ENCODE measurements at regions not wholly inside any gene's neighbourhood (a gene's known extent, or its start where the extent isn't known, plus 50 kb on each side); places are given as distances from the start of the nearest gene placed in this dataset.

DNA sequence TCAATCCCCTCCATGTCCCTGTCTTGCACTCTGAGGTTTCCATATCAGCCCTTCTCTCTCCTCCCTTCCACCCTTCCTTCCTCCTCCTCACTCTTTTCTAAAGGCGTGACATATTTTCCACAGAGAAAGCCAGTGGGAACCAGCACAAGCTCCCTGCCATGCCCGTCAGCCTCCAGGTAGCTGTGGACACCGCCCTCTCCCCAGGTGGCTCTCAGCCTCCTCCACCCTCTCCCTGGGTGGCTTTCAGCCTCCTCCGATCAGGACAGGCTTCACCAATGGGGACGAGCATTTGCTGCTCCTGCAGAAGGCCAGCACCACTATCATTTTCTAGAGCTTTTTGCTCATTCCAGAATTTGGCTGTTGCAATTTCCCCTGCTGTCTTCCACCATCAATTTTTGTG lies 236.6 kb downstream of the GADD45G start:
- Histone ChIP-seq H3K4me1 (ENCODE audit: insufficient read depth) (peaks cover 28% of the 10 kb centered on the region), H3K27ac (ENCODE audit: low read depth) (no peak overlapping the region), H3K27me3 (ENCODE audit: insufficient read depth) (no peaks in the 10 kb centered on the region), H3K36me3 (ENCODE audit: insufficient read depth) (no peaks in the 10 kb centered on the region), H3F3A (replicated peaks; ENCODE audit: low read depth) (no peaks in the 10 kb centered on the region), H2AFZ (no peak overlapping the region), H3K79me2 (replicated peaks; ENCODE audit: insufficient read depth) (no peaks in the 10 kb centered on the region), H3K9me2 (ENCODE audit: insufficient read depth) (0 out of 2 replicates have a peak, but pooled peaks cover 5% of the 10 kb centered on the region), H3K4me2 (no peak overlapping the region), H3K4me3 (no peak overlapping the region), H4K20me1 (replicated peaks; ENCODE audit: insufficient read depth) (no peaks in the 10 kb centered on the region)
- H3K4me3 Mint-ChIP-seq: no peak overlapping the region
- H3K27ac Mint-ChIP-seq: no peak overlapping the region
- ATAC-seq (no peak), DNase-seq (ENCODE audit: low spot score) (no peak)
- TF ChIP-seq ZNF114 (CRISPR knock-in tag; IDR thresholded peaks at IDR 0.05) (no peak), EZH2phosphoT487 (IDR thresholded peaks at IDR 0.05; ENCODE audit: unreplicated experiment) (no peak), JUNB (IDR thresholded peaks at IDR 0.05; ENCODE audit: unreplicated experiment) (no peak), ZNF331 (CRISPR knock-in tag; IDR thresholded peaks at IDR 0.05; ENCODE audit: low read depth) (no peak), EZH2 (IDR thresholded peaks at IDR 0.05; ENCODE audit: low read depth, unreplicated experiment) (no peak), STAT1 (IDR thresholded peaks at IDR 0.05; ENCODE audit: unreplicated experiment) (no peak), CREB1 (CRISPR knock-in tag; IDR thresholded peaks at IDR 0.05; ENCODE audit: low read depth) (no peak), POLR2AphosphoS5 (IDR thresholded peaks at IDR 0.05; ENCODE audit: low read depth) (no peak), NANOG (IDR thresholded peaks at IDR 0.05; ENCODE audit: borderline replicate concordance) (no peak)
- TF ChIP-seq, protein P1, sequence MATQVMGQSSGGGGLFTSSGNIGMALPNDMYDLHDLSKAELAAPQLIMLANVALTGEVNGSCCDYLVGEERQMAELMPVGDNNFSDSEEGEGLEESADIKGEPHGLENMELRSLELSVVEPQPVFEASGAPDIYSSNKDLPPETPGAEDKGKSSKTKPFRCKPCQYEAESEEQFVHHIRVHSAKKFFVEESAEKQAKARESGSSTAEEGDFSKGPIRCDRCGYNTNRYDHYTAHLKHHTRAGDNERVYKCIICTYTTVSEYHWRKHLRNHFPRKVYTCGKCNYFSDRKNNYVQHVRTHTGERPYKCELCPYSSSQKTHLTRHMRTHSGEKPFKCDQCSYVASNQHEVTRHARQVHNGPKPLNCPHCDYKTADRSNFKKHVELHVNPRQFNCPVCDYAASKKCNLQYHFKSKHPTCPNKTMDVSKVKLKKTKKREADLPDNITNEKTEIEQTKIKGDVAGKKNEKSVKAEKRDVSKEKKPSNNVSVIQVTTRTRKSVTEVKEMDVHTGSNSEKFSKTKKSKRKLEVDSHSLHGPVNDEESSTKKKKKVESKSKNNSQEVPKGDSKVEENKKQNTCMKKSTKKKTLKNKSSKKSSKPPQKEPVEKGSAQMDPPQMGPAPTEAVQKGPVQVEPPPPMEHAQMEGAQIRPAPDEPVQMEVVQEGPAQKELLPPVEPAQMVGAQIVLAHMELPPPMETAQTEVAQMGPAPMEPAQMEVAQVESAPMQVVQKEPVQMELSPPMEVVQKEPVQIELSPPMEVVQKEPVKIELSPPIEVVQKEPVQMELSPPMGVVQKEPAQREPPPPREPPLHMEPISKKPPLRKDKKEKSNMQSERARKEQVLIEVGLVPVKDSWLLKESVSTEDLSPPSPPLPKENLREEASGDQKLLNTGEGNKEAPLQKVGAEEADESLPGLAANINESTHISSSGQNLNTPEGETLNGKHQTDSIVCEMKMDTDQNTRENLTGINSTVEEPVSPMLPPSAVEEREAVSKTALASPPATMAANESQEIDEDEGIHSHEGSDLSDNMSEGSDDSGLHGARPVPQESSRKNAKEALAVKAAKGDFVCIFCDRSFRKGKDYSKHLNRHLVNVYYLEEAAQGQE (IDR thresholded peaks at IDR 0.05; ENCODE audit: unreplicated experiment): no peak
- TF ChIP-seq, protein P2, sequence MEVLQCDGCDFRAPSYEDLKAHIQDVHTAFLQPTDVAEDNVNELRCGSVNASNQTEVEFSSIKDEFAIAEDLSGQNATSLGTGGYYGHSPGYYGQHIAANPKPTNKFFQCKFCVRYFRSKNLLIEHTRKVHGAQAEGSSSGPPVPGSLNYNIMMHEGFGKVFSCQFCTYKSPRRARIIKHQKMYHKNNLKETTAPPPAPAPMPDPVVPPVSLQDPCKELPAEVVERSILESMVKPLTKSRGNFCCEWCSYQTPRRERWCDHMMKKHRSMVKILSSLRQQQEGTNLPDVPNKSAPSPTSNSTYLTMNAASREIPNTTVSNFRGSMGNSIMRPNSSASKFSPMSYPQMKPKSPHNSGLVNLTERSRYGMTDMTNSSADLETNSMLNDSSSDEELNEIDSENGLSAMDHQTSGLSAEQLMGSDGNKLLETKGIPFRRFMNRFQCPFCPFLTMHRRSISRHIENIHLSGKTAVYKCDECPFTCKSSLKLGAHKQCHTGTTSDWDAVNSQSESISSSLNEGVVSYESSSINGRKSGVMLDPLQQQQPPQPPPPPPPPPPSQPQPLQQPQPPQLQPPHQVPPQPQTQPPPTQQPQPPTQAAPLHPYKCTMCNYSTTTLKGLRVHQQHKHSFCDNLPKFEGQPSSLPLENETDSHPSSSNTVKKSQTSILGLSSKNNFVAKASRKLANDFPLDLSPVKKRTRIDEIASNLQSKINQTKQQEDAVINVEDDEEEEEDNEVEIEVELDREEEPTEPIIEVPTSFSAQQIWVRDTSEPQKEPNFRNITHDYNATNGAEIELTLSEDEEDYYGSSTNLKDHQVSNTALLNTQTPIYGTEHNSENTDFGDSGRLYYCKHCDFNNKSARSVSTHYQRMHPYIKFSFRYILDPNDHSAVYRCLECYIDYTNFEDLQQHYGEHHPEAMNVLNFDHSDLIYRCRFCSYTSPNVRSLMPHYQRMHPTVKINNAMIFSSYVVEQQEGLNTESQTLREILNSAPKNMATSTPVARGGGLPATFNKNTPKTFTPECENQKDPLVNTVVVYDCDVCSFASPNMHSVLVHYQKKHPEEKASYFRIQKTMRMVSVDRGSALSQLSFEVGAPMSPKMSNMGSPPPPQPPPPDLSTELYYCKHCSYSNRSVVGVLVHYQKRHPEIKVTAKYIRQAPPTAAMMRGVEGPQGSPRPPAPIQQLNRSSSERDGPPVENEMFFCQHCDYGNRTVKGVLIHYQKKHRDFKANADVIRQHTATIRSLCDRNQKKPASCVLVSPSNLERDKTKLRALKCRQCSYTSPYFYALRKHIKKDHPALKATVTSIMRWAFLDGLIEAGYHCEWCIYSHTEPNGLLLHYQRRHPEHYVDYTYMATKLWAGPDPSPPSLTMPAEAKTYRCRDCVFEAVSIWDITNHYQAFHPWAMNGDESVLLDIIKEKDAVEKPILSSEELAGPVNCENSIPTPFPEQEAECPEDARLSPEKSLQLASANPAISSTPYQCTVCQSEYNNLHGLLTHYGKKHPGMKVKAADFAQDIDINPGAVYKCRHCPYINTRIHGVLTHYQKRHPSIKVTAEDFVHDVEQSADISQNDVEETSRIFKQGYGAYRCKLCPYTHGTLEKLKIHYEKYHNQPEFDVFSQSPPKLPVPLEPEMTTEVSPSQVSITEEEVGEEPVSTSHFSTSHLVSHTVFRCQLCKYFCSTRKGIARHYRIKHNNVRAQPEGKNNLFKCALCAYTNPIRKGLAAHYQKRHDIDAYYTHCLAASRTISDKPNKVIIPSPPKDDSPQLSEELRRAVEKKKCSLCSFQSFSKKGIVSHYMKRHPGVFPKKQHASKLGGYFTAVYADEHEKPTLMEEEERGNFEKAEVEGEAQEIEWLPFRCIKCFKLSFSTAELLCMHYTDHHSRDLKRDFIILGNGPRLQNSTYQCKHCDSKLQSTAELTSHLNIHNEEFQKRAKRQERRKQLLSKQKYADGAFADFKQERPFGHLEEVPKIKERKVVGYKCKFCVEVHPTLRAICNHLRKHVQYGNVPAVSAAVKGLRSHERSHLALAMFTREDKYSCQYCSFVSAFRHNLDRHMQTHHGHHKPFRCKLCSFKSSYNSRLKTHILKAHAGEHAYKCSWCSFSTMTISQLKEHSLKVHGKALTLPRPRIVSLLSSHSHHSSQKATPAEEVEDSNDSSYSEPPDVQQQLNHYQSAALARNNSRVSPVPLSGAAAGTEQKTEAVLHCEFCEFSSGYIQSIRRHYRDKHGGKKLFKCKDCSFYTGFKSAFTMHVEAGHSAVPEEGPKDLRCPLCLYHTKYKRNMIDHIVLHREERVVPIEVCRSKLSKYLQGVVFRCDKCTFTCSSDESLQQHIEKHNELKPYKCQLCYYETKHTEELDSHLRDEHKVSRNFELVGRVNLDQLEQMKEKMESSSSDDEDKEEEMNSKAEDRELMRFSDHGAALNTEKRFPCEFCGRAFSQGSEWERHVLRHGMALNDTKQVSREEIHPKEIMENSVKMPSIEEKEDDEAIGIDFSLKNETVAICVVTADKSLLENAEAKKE (CRISPR knock-in tag; IDR thresholded peaks at IDR 0.05): no peak
- TF ChIP-seq, protein P3, sequence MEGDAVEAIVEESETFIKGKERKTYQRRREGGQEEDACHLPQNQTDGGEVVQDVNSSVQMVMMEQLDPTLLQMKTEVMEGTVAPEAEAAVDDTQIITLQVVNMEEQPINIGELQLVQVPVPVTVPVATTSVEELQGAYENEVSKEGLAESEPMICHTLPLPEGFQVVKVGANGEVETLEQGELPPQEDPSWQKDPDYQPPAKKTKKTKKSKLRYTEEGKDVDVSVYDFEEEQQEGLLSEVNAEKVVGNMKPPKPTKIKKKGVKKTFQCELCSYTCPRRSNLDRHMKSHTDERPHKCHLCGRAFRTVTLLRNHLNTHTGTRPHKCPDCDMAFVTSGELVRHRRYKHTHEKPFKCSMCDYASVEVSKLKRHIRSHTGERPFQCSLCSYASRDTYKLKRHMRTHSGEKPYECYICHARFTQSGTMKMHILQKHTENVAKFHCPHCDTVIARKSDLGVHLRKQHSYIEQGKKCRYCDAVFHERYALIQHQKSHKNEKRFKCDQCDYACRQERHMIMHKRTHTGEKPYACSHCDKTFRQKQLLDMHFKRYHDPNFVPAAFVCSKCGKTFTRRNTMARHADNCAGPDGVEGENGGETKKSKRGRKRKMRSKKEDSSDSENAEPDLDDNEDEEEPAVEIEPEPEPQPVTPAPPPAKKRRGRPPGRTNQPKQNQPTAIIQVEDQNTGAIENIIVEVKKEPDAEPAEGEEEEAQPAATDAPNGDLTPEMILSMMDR (conservative IDR thresholded peaks at IDR 0.05; ENCODE audit: low read depth in 2 of 2): no peak
- TF ChIP-seq, protein P4, sequence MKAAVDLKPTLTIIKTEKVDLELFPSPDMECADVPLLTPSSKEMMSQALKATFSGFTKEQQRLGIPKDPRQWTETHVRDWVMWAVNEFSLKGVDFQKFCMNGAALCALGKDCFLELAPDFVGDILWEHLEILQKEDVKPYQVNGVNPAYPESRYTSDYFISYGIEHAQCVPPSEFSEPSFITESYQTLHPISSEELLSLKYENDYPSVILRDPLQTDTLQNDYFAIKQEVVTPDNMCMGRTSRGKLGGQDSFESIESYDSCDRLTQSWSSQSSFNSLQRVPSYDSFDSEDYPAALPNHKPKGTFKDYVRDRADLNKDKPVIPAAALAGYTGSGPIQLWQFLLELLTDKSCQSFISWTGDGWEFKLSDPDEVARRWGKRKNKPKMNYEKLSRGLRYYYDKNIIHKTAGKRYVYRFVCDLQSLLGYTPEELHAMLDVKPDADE (IDR thresholded peaks at IDR 0.05): no peak
- H3K36me3 Mint-ChIP-seq (ENCODE audit: low read depth): no peaks in the 10 kb centered on the region
- peaks cover 7% of the 10 kb centered on the region for H3K27me3 Mint-ChIP-seq (ENCODE audit: insufficient read depth, low read depth, poor library complexity)
- H3K9me3 Mint-ChIP-seq: no peaks in the 10 kb centered on the region
- peaks cover 44% of the 10 kb centered on the region for H3K4me1 Mint-ChIP-seq

All from GM23338 (cell line).